ENCODE measurements at regions not wholly inside any gene's neighbourhood (a gene's known extent, or its start where the extent isn't known, plus 50 kb on each side); places are given as distances from the start of the nearest gene placed in this dataset.

DNA sequence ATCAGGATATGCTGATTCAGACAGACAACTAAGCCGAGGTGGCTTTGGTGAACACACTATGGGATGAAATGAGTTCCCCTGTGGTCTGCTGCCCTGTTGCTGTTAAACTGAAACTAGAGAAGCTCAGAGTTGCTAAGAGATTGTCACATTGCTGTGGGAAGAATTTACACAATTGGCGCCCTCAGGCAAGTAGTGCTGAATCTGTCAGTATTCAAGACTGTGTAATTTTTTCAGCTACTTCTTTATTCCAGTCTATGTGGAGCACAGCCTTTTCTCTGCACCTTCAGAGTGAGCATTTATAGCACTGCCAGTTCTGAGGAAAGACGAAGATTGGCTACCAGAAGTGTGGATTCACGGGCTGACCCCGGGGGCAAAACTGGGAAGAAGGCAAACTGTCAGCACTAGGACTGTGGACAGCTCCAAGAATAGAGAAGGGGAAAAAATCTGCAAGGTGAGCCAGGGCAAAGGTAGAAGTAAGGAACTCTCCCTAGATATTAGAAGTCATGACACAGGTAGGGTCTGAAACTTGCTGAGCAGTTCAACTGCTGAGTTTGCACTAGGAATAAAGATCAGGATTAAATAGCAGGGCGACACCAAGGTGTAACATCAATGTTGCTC lies 218.8 kb upstream of the TMPO start:
- no peak for DNase-seq

DNA sequence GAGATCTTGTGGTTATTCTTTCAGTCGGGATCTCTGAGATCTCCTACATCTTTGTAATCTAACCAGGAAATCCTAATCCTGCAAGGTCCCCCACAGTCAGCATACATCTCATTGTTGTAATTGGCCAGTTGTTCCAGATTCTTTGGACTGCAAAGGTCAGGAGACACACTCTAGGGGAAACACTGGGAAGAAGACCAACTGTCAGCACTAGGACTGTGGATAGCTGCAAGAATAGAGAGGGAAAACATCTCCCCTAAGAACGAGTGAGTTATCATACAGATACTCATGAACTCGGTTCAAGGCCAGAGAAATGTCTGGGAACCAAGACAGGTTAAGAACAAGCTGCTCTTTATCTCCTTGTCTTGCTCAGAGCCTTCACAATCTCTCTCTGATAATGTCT lies 217.9 kb upstream of the TMPO start:
- DNase-seq, result no peak

DNA sequence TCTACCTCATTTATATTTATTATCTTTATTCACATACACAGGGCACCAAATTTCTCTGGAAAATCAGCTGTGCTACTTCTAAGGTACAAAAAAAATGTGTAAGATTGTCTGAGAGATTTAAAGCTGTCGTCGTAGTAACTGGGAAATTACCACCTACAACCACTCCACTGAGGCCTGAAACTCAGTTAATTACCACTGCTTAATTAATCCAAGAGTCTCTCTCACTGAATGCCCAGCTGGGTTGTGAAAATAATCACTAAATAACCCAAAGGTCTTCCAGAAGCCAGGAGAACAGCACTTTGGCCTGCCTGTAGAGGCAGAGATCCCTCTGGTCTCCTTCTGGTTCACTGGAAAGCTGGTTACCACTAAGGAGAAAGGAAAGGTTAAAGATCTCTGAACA lies 207.2 kb upstream of the TMPO start:
- no peak for DNase-seq

DNA sequence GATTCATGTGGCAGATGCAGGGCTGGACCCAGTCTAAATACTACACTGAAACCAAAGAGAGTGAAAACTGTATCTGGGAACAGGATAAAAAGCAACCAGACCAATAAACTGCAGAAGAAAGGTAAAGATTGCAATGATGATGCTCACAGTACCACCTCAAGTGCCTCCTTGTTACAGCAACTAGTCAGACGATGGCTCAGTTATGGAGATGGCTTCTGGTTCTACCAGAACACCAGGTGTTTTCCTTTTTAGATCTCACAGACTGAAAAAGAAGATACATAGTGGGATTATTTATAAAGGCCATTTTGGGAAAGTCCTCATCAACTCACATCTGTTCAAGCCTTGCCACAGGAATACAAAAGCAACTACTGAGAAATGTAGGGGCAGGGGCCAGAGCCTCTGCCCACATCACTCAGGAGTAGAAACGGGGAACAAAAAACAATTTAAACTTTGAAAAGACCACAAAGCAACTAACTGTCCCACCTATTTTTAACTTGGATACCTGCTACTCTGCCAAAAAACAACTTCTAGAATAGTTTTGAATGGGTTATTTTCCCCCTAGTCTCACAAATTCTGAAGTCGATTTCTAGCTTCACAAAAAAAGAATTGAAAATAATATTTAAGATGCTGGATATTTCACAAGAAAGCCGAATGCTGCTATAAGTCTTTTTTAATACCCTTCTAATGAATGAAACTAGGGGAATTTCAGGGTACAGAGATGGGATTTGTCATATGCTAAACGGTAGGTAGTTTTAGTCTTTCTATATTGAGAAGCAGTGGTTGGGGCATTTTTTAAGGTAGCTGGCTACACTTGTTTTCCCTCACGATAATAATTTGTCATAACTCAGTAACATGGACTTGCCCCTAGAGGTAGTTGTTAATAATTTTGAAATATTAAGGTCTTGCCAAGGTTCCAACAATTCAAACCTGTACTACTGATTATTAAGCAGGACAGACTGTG lies 197.2 kb upstream of the TMPO start:
- DNase-seq, result no peak

DNA sequence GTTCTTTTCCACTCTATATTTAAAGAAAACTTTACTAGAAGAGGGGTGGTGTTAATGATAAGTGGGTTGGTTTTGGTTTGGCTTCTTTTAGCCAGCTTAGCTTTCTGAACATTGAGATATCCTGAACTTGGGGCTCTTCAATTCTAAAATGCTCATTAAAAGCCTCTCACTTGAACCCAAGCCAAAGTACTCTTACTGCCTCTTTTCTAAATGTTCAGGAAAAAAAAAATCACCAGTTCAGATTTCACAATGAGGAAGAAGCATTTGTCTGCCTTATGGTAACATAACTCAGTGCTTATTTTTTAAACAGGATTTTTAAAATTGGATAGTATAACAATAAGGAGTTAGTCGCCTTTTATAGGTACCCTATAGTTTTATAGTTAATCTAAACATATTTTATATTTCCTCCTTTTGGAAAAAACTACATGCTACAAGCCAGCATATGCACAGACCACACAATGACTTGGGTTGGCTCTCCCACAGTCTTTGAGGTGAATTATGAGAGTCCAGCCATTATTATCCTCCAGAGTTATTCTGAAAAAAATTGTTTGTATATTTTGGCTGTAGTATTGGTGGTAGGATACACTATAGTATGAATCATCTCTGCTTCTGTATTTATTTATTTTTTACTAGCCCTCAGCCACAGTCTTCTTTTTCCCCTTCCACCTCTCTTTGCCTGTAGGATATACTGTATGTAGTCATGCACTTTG lies 195.5 kb upstream of the TMPO start:
- no peak for DNase-seq

DNA sequence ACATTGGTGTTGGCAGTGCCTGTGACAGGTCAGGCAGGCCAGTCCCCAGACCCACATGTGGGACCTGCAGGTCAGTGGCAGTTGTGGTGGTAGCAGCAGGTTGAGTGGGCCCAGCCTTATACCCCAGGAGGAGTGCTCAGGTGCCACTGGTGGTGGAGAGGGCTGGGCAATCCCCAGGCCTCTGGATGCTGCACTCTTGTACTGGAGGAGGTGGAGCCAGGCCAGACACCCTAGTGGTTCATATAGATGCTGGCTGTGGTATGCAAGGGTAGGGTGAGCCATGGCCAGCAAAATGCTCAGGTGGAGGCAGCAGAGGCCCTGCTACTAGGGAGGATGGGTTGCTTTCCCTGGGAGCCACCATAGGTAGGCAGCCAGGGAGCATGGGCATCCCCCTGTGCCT lies 190.4 kb upstream of the TMPO start:
- no peak for DNase-seq

DNA sequence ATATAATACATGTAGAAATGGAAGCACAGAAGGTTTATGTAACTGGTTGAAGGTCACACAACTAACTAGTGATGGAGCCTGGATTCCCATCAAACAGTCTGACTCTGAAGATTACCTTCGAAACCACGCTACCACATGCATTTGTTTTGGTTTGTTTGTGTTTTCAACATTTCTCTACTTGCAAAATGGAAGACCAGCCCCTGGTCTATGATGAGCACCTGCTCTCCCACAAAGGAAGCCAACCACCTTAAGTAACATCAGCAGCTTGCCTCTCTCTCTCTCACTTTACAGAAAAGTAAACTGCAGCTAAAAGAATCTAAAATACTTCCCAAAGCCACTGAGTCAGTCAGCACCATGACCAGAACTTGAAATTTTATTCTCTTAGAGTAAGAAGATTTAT lies 186.9 kb upstream of the TMPO start:
- no peak for DNase-seq

DNA sequence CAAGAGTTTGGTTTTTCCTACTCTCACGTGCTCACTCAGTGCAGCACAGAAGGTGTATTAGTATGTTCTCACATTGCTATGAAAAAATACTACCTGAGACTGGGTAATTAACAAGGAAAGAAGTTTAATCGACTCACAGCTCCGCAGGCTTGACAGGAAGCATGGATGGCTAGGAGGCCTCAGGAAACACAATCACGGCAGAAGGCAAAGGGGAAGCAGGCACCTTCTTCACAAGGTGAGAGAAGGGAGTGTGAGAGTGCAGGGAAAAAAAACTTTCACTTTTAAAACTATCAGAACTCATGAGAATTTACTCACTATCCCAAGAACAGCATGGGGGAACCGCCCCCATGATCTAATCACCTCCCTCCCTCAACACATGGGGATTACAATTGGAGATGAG lies 185.8 kb upstream of the TMPO start:
- DNase-seq, result no peak

DNA sequence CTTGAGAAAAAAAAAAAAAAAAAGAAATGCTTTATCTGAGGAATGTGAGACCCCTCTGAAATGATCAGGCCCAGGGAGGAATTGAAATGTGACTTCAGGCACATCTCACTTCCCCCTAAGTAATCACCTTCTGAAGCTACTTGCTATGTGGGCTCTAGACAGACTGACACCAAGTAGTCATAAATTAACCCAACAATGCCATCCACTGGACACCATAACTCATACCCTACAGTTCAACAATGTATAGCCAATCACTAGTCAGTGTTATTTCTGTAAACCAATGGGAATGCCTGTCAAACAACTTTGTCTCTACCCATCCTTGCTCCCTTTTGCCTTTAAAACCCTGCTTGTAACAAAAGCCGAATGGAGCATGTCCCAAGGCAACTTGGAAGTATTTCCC lies 182.7 kb upstream of the TMPO start:
- DNase-seq, result no peak

DNA sequence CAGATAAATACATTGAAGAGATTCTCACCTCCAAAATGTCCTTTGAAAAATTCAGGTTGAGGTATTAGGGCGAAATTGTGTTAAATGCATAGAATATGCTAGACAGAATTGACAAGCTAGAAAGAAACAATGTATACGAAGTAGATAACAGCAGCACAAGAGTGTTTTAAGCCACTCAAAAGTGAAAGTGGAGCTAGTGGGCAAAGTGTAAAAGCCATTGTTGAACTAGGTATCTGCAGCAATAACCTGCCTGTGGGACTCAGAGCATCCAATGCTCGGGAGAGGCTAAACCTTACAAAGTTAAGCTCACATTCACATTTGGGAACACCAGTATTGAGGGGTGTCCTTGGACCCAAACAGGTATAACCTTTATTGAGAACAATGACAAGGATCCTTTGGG lies 180.6 kb upstream of the TMPO start:
- no peak for DNase-seq

DNA sequence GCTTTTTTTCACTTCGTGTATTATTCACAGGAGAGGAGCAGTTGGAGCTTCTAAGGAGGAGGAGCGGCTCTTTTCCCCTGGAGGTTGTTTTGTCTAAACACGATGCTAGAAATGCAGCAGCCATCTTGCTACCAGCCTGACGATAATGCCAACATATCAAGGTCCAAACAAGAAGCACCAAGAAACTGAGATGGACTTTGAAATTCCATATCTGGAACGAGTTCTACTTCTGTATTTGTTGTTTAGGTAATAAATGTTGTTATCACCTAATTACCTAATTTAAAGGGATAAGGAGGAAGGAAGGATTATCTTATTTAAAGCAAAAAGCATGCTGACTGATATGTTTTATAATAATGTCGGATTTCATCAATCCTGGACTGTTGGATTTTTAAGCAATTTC lies 174.4 kb upstream of the TMPO start:
- no peak for DNase-seq

DNA sequence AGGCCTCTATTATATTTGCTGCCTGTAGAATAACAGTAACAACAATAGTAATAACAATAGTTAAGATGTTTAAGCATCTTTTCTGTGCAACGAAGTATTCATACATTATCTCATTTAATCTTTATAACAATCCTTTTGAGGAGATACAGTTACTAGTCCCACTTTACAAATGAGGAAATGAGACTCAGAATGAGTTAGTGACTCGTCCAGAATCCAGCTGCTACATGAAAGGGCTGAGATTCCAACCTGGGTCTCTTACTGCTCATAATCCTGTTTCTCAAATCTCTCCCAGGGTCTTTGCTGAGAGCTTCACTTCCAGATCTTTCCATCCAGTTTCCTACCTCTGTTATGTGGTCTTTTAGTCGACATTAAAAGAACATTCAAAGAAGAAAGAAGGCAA lies 173.7 kb upstream of the TMPO start:
- DNase-seq, result no peak

DNA sequence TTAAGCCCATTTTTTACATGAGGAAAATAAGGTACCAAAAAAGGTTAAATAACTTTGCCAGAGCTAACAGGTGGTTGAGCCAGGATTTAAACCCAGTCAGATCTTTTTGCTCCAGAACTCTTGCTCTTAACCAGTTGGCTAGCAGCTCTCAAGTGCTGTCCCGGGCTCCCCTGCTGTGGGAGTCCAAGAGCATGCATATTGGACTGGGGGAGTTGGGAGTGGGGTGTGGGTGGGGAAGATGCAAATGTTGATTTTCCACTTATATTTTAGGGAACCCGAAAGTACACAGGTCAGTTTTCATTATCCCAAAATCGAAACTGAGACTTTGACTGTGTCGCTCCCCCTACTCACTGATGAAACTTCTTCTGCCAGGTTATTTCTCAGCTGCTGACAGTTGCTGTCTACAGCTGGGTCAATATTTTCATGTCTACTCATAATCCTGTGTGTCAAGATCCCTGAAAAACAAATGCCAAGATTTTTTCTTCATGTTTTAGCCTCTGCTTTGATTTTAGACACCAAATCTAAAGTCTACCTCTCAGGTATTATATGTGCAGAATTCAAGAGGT lies 172.3 kb upstream of the TMPO start:
- no peak for DNase-seq

DNA sequence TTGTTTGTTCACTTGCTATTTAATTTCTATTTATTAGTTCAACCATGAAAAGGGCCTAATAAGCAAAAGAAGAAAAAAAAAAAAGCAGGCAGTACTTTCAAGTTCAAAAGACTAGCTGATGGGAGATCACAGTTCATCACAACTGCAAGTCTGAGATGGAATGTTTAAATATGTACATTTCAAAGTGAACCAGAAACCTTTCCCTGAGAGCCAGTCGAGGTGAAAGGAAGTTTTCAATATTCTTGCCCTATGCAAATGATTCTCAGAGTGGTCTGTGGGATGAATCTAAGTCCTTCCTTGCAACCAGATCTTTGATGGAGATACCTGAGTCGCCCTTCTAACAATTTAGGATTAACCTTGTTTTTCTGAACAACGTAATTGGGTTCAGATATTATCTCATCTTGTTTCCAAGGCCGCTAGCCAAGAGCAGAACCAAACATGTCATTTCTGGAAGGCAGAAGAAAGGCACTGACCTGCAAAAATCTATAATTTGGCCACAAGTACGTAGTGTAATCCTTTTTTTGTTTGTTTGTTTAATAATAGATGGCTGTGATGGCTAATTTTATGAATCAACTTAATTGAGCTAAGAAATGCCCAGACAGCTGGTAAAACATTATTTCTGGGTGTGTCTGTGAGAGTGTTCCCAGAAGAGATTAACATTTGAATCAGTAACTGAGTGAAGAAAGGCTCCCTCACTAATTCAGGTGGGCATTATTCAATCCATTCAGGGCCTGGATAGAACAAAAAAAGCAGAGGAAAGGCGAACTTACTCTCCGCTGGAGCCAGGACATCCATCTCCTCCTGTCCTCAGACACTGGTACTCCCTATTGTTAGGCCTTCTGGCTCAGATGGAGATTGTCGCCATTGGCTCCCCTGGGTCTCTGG lies 171.1 kb upstream of the TMPO start:
- DNase-seq, result peak; percentile 69 to 85

DNA sequence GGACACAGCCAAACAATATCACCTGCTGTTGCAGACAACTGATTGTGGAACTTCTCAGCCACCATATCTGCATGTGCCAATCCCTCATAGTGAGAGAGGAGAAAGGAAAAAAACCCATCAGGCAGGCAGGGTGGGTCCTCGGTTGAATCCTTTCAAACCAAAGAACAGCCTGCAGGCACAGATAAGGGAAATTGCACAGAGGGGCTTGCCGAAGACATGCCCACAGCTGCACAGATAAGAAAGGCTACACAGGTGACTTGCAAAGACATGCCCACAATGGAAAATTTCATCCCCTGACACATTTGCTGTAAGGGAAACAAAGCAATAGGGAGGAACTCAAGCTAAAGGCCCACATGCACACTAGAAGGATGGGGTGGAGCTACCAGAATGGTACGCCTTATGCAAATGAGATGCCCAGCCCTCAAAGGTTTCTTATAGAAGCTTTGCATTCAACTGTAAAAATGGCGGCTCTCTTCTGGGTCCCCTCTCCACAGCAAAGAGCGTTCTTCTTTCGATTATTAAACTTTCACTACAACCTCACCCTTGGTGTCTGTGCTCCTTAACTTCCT lies 170.0 kb upstream of the TMPO start:
- no peak for DNase-seq

DNA sequence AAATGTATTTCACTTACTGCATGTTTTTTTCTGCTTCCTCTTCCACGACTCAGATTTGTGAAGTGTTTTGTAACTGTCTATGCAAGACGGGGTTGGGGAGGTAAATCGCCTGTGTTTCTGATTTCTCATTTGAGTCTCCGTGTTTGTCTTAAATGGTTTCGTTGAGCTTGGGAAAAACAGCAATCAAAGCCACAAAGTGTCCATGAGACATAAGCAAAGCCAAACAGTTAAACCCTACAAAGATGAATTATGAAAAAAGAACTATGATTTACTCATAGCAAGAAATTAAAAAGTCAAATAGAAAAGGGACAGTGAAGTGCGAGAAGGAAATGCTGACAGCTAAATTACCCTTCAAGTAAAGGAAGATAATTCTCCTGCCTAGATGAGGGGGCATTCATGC lies 164.3 kb upstream of the TMPO start:
- DNase-seq, result no peak

DNA sequence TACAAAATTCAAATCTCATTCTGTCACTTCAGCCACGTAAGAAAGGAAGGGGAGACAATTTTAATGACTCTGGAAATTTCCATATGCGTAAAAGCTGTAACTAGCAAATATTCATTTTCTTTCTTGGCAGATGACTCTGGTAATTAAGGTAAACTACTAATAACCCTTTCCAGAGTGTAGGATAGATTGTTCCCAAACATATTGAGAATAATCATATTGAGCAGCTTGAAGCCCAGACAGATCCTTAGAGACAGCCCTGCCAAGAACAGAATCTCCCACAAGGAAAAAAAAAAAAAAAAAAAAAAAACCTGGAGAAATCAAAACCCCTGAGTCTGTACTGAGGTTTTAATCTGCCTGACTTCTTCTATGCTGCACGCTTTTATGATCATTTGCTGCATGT lies 163.6 kb upstream of the TMPO start:
- no peak for DNase-seq

DNA sequence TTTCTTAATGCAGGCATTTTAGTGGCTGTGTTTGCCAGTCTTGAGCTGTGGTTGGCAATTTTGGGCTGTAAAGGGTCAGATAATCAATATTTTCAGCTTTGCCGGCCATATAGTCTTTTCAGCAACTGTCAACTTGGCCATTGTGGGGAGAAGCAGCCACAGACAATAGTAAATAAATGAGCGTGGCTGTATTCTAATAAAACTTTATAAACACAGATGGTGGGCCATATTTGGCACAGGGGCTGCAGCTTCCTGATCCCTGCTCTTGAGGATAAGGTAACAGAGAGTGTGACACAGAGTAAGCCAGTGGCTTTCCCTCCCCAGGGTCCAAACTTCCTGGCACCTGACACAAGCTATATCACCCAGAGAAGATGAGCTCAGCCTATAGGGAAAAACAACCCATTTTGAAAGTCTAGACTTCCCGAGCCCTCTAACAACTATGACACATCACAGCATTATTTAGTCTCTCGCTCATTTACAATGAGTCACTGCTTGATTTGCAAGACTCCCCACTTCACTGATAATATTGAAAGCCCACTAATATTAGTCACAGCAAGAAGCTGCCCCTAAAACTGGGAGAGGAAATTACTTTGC lies 163.1 kb upstream of the TMPO start:
- DNase-seq, result peak in 1 of 2 experiments; percentile 52

DNA sequence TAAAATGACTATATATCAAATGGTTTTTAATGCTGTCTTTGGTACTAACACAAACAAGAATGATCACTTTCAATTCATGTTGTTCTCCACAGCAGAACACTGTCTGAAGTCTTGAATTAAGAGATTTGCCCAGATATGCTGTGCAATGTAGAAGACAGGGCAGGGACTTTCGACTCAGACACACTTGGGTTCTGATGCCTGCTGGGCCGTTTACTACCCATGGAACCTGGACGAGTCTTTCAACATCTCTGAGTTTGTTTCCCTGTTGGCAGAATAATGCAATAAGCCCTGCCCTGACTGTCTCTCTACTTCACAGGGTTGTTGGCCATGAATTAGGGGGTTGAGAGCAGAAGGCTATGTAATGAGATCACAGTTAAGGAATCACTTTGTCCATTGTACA lies 162.6 kb upstream of the TMPO start:
- DNase-seq, result no peak

DNA sequence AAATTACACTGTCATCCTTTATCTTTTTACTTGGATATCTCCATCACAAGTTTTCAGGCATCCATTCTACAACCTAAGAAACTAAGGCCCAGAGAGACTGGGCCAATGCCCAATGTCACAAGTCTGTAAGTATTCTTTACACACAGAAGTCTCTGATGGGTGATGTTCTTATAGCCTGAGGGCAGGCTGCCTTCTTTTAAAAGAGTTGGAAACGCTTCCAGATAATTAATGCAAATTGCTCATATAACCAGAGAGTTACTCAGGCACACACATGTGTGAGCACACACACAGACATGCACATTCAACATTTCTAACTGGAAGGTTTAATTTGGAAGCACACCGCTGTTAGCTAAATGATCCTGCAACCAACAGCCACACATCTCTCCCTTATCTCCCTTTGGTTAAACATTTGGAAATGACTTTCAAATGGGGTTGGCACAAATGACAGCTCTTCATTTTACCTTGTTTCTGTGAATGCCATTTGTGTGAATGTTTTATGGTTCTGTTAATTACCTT lies 160.8 kb upstream of the TMPO start:
- no peak for DNase-seq

DNA sequence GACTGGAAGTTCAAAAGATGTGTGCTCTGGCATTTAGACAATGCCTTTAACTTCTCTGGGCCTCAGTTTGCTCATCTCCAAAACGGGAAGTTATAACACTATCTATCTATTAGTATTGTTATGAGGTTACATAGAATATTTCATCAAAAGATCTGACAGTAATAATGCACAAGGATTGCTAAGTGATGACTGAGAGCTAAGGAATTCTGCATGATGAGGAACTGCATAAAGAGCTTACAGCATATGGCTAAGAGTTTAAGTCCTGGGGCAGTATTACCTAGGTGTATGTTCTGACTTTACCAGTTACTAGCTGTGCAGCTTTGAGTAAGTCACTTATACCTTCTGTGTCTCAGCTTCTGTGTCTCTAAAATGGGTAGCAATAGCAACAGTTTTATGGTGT lies 160.1 kb upstream of the TMPO start:
- no peak for DNase-seq

DNA sequence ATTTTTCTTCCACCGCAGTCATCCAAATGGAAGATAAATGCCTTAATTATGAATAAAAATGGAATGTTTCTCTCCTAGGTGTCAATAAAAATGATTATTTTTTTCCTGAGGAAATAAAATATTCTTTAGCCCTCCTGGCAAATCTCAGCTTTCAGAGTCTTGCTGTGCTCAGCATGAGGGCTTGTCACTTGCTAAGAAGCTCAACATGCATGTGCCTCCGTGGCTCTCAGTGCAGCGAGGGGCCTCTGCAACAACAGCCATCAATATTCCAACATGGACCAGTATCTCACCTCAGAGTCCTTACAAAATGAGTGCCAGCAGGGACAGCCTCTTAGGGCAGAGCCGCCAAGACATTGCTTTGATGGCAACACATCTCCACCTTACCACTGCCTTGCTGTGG lies 159.5 kb upstream of the TMPO start:
- no peak for DNase-seq
